ENCODE measurements at regions not wholly inside any gene's neighbourhood (a gene's known extent, or its start where the extent isn't known, plus 50 kb on each side); places are given as distances from the start of the nearest gene placed in this dataset.

DNA sequence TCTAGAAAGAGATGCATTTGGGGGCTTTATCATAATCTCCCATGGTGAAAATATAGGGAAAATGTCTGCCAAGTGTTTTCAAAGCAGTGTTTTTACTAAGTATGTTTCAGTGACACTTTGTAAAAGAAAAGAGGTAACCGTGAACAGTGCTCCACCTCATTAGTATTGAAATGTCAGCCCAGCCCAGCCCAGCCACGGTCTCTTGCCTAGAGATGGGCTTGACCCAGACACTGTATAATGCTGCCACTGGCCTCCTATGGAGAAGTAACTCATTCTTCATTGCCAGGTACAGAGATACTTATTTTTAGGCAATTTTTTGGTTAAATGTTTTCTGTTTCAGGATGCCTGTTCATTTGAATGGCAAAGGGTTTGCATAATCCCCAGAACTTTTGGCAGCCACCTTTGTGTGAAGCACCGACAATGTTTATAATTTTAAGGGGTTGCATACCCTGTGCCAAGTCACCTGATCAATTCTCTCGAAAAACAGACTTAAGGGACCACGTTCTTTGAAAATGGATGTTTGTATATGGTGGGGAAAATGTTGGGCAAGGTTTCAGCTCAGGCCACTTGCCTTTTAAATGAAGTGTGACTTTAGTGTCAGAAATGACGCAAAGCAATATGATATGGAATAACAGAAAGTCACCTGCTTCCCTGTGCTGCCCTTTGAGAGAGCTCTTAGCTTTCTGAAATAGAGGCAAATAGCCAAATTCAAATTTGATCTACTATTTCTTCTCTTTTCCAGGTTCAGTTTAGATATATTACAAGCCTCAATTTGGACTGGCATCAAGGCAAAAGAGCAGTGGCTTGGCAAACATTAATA lies 314.5 kb upstream of the RGPD4 start:
- TF ChIP-seq, protein P1, sequence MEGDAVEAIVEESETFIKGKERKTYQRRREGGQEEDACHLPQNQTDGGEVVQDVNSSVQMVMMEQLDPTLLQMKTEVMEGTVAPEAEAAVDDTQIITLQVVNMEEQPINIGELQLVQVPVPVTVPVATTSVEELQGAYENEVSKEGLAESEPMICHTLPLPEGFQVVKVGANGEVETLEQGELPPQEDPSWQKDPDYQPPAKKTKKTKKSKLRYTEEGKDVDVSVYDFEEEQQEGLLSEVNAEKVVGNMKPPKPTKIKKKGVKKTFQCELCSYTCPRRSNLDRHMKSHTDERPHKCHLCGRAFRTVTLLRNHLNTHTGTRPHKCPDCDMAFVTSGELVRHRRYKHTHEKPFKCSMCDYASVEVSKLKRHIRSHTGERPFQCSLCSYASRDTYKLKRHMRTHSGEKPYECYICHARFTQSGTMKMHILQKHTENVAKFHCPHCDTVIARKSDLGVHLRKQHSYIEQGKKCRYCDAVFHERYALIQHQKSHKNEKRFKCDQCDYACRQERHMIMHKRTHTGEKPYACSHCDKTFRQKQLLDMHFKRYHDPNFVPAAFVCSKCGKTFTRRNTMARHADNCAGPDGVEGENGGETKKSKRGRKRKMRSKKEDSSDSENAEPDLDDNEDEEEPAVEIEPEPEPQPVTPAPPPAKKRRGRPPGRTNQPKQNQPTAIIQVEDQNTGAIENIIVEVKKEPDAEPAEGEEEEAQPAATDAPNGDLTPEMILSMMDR (IDR thresholded peaks at IDR 0.05): no peak
- TF ChIP-seq POLR2A (IDR thresholded peaks at IDR 0.05; ENCODE audit: low read depth): no peak
- no peak for TF ChIP-seq POLR2AphosphoS5 (IDR thresholded peaks at IDR 0.05)
- TF ChIP-seq EP300 (IDR thresholded peaks at IDR 0.05): no peak

Measured in esophagus muscularis mucosa (tissue), 4 donors.